ENCODE measurements at regions not wholly inside any gene's neighbourhood (a gene's known extent, or its start where the extent isn't known, plus 50 kb on each side); places are given as distances from the start of the nearest gene placed in this dataset.
"Not testable (repeated sequence)": the region's sequence is repeated elsewhere in the genome, so short reads cannot be mapped to it uniquely, and the experiment has no call there.

GRCh38 chrX:34270434-34270833, 138.3 kb upstream of the FAM47A start:
- Histone ChIP-seq H3K36me3 (no peaks in the 10 kb centered on the region), H3K27ac (no peak overlapping the region), H3K9me3 (no peaks in the 10 kb centered on the region), H3K4me1 (replicated peaks) (no peaks in the 10 kb centered on the region), H3K4me3 (no peak overlapping the region), H3K27me3 (replicated peaks; ENCODE audit: insufficient read depth) (no peaks in the 10 kb centered on the region)
- DNase-seq (ENCODE audit: low spot score) = no peak
- TF ChIP-seq POLR2AphosphoS5 (IDR thresholded peaks at IDR 0.05) = no peak
- no peak for TF ChIP-seq CTCF (IDR thresholded peaks at IDR 0.05)
- TF ChIP-seq POLR2A (IDR thresholded peaks at IDR 0.05) = no peak
- intact Hi-C loops (cut with DNase I) = no loop called here
- WGBS = 100% methylated on average over 2 of the region's 2 CpGs

GRCh38 chrX:34238896-34239295, 106.8 kb upstream of the FAM47A start:
- DNase-seq (ENCODE audit: low spot score) = no peak
- no peaks in the 10 kb centered on the region for H3K36me3 ChIP-seq
- intact Hi-C loops (cut with DNase I) = no loop called here
- TF ChIP-seq POLR2AphosphoS5 (IDR thresholded peaks at IDR 0.05) = no peak
- TF ChIP-seq CTCF (IDR thresholded peaks at IDR 0.05) = no peak
- no peak for TF ChIP-seq POLR2A (IDR thresholded peaks at IDR 0.05)
- no peak overlapping the region for H3K4me3 ChIP-seq
- no peaks in the 10 kb centered on the region for H3K9me3 ChIP-seq
- 85% methylated on average over 4 of the region's 4 CpGs for WGBS
- H3K4me1 ChIP-seq (replicated peaks) = no peaks in the 10 kb centered on the region
- H3K27ac ChIP-seq = no peak overlapping the region
- H3K27me3 ChIP-seq (replicated peaks; ENCODE audit: insufficient read depth) = no peaks in the 10 kb centered on the region

- WGBS = 66% methylated on average over 6 of the region's 6 CpGs
- H3K27ac ChIP-seq; H3K9me3 ChIP-seq; H3K27me3 ChIP-seq (replicated peaks; ENCODE audit: insufficient read depth); DNase-seq (ENCODE audit: low spot score); intact Hi-C loops (cut with DNase I); H3K4me3 ChIP-seq; H3K36me3 ChIP-seq; H3K4me1 ChIP-seq (replicated peaks): not testable (repeated sequence)
These were observed 98.0 kb upstream of the FAM47A start for GRCh38 chrX:34230156-34230555.

- Histone ChIP-seq H3K36me3 (no peaks in the 10 kb centered on the region), H3K4me3 (no peak overlapping the region), H3K9me3 (no peaks in the 10 kb centered on the region), H3K4me1 (replicated peaks) (no peaks in the 10 kb centered on the region), H3K27me3 (replicated peaks; ENCODE audit: insufficient read depth) (no peaks in the 10 kb centered on the region), H3K27ac (no peak overlapping the region)
- no peak for DNase-seq (ENCODE audit: low spot score)
- intact Hi-C loops (cut with DNase I) = no loop called here
- no peak for TF ChIP-seq POLR2A (IDR thresholded peaks at IDR 0.05)
- TF ChIP-seq POLR2AphosphoS5 (IDR thresholded peaks at IDR 0.05) = no peak
- no peak for TF ChIP-seq CTCF (IDR thresholded peaks at IDR 0.05)
- WGBS = 79% methylated on average over 2 of the region's 2 CpGs
These were observed 95.7 kb upstream of the FAM47A start for GRCh38 chrX:34227804-34228203.

- no peak overlapping the region for H3K4me3 ChIP-seq
- TF ChIP-seq POLR2AphosphoS5 (IDR thresholded peaks at IDR 0.05) = no peak
- TF ChIP-seq POLR2A (IDR thresholded peaks at IDR 0.05) = no peak
- TF ChIP-seq CTCF (IDR thresholded peaks at IDR 0.05) = no peak
- no peaks in the 10 kb centered on the region for H3K27me3 ChIP-seq (replicated peaks; ENCODE audit: insufficient read depth)
- H3K9me3 ChIP-seq = no peaks in the 10 kb centered on the region
- intact Hi-C loops (cut with DNase I) = no loop called here
- DNase-seq (ENCODE audit: low spot score) = no peak
- WGBS = 34% methylated on average over 3 of the region's 3 CpGs
- H3K4me1 ChIP-seq (replicated peaks) = no peaks in the 10 kb centered on the region
- no peaks in the 10 kb centered on the region for H3K36me3 ChIP-seq
- no peak overlapping the region for H3K27ac ChIP-seq
These were observed 91.5 kb upstream of the FAM47A start for GRCh38 chrX:34223574-34223973.

Data from prostate gland (tissue), 2 donors.